HG03103 (cell line): ENCODE measurements at regions not wholly inside any gene's neighbourhood (a gene's known extent, or its start where the extent isn't known, plus 50 kb on each side); places are given as distances from the start of the nearest gene placed in this dataset.

Experiments used
- ATAC-seq: cut with Tn5 transposase; IDR thresholded peaks from one replicate; pipeline ENCODE4 v1.9.1; 2021; ENCODE audit warnings: low read depth; ENCODE audit not compliant: unreplicated experiment

GRCh38 chr3:88896026-88896425 is 211.4 kb upstream of the EPHA3 start:
- ATAC-seq, result no peak

GRCh38 chr3:88912294-88912877 is 195.0 kb upstream of the EPHA3 start:
- ATAC-seq, result no peak

GRCh38 chr3:88918841-88919240 is 188.6 kb upstream of the EPHA3 start:
- no peak for ATAC-seq

GRCh38 chr3:88921986-88922385 is 185.4 kb upstream of the EPHA3 start:
- ATAC-seq, result no peak

GRCh38 chr3:88926221-88926620 is 181.2 kb upstream of the EPHA3 start:
- ATAC-seq, result no peak

- ATAC-seq, result no peak
These were observed 176.8 kb upstream of the EPHA3 start for GRCh38 chr3:88930611-88931010.

- no peak for ATAC-seq
These were observed 170.6 kb upstream of the EPHA3 start for GRCh38 chr3:88936831-88937230.

- ATAC-seq, result no peak
These were observed 167.1 kb upstream of the EPHA3 start for GRCh38 chr3:88940296-88940695.

GRCh38 chr3:88947013-88947412 is 160.4 kb upstream of the EPHA3 start:
- ATAC-seq, result no peak

- ATAC-seq, result no peak
These were observed 152.6 kb upstream of the EPHA3 start for GRCh38 chr3:88954853-88955252.

- no peak for ATAC-seq
These were observed 152.1 kb upstream of the EPHA3 start for GRCh38 chr3:88955274-88955673.

GRCh38 chr3:88957711-88958439 is 149.5 kb upstream of the EPHA3 start:
- no peak for ATAC-seq

GRCh38 chr3:88960019-88960418 is 147.4 kb upstream of the EPHA3 start:
- no peak for ATAC-seq

GRCh38 chr3:88963003-88963402 is 144.4 kb upstream of the EPHA3 start:
- no peak for ATAC-seq

- no peak for ATAC-seq
These were observed 127.7 kb upstream of the EPHA3 start for GRCh38 chr3:88979760-88980159.

GRCh38 chr3:88983458-88983857 is 124.0 kb upstream of the EPHA3 start:
- ATAC-seq, result no peak

- no peak for ATAC-seq
These were observed 123.2 kb upstream of the EPHA3 start for GRCh38 chr3:88984256-88984655.

GRCh38 chr3:88984832-88985231 is 122.6 kb upstream of the EPHA3 start:
- ATAC-seq, result no peak

- ATAC-seq, result no peak
These were observed 121.9 kb upstream of the EPHA3 start for GRCh38 chr3:88985491-88985890.

- ATAC-seq, result no peak
These were observed 120.6 kb upstream of the EPHA3 start for GRCh38 chr3:88986834-88987233.

- no peak for ATAC-seq
These were observed 119.6 kb upstream of the EPHA3 start for GRCh38 chr3:88987776-88988175.

- ATAC-seq, result no peak
These were observed 118.5 kb upstream of the EPHA3 start for GRCh38 chr3:88988906-88989305.
